Mucosa of descending colon (tissue), 3 donors: ENCODE measurements at regions not wholly inside any gene's neighbourhood (a gene's known extent, or its start where the extent isn't known, plus 50 kb on each side); places are given as distances from the start of the nearest gene placed in this dataset.
"Not testable (repeated sequence)": the region's sequence is repeated elsewhere in the genome, so short reads cannot be mapped to it uniquely, and the experiment has no call there.

Experiments used
- ATAC-seq: fragments of 200-7000 bp; cut with Tn5 transposase; one replicate; pipeline ENCODE4 v1.9.1; 2020; ENCODE audit warnings: mild to moderate bottlenecking, moderate library complexity
- DNase-seq, 3 donors: peaks; one replicate each; pipeline ENCODE4 v3.0.0-alpha.2; 2020
- H3K36me3 ChIP-seq: fragments of 200-600 bp; one replicate; pipeline ENCODE4 v1.8.0; 2021; ENCODE audit warnings: low read depth, mild to moderate bottlenecking
- H3K4me1 ChIP-seq: fragments of 200-600 bp; one replicate; pipeline ENCODE4 v1.8.0; 2021; ENCODE audit warnings: low read depth, mild to moderate bottlenecking
- H3K4me3 ChIP-seq: fragments of 200-600 bp; one replicate; pipeline ENCODE4 v1.8.0; 2021; ENCODE audit warnings: mild to moderate bottlenecking
- H3K9me3 ChIP-seq: fragments of 200-600 bp; one replicate; pipeline ENCODE4 v1.8.0; 2021; ENCODE audit warnings: mild to moderate bottlenecking
- CTCF ChIP-seq: fragments of 200-600 bp; IDR thresholded peaks from one replicate; pipeline ENCODE4 v1.8.0; 2022; ENCODE audit warnings: antibody characterized with exemption, mild to moderate bottlenecking
- intact Hi-C, 2 donors: fragments of 100-400 bp; cut with DNase I in 1 of 2; cut with micrococcal nuclease in 1 of 2; formaldehyde crosslinking; loops; one replicate each; pipeline versions ENCODE4 v1.11.0 to v1.11.1; 2022; cut with DNase I, micrococcal nuclease
- donor health status: DM: no; HTN: no; CAD: no; lungs with moderate emphysema.
- donor health status: DM: no; HTN: no; CAD: no.
- donor health status: DM: no; HTN: yes; CAD: no.

GRCh38 chr18:76610012-76610411 lies 115.0 kb upstream of the ZNF516 start:
- DNase-seq (no peak), ATAC-seq (no peak)
- Histone ChIP-seq H3K9me3 (no peaks in the 10 kb centered on the region), H3K36me3 (no peaks in the 10 kb centered on the region), H3K4me3 (no peak overlapping the region), H3K4me1 (no peaks in the 10 kb centered on the region)
- intact Hi-C loops, result no loop called here
- no peak for TF ChIP-seq CTCF

- Histone ChIP-seq H3K4me3 (no peak overlapping the region), H3K4me1 (no peaks in the 10 kb centered on the region), H3K9me3 (no peaks in the 10 kb centered on the region), H3K36me3 (no peaks in the 10 kb centered on the region)
- intact Hi-C loops, result no loop called here
- no peak for TF ChIP-seq CTCF
- ATAC-seq (no peak), DNase-seq (no peak)
These were observed 110.4 kb upstream of the ZNF516 start for GRCh38 chr18:76605341-76605929.

GRCh38 chr18:76604935-76605240 lies 109.8 kb upstream of the ZNF516 start:
- Histone ChIP-seq H3K4me1 (no peaks in the 10 kb centered on the region), H3K9me3 (no peaks in the 10 kb centered on the region), H3K4me3 (no peak overlapping the region), H3K36me3 (no peaks in the 10 kb centered on the region)
- ATAC-seq, result no peak
- TF ChIP-seq CTCF, result no peak
- no peak for DNase-seq
- intact Hi-C loops, result no loop called here

GRCh38 chr18:76604108-76604934 lies 109.3 kb upstream of the ZNF516 start:
- H3K4me1 ChIP-seq, result no peaks in the 10 kb centered on the region
- DNase-seq, result no peak
- no peaks in the 10 kb centered on the region for H3K36me3 ChIP-seq
- TF ChIP-seq CTCF, result no peak
- intact Hi-C loops, result no loop called here
- H3K9me3 ChIP-seq, result no peaks in the 10 kb centered on the region
- H3K4me3 ChIP-seq, result no peak overlapping the region
- no peak for ATAC-seq

GRCh38 chr18:76602191-76602590 lies 107.1 kb upstream of the ZNF516 start:
- Histone ChIP-seq H3K36me3 (no peaks in the 10 kb centered on the region), H3K4me1 (no peaks in the 10 kb centered on the region), H3K4me3 (no peak overlapping the region), H3K9me3 (no peaks in the 10 kb centered on the region)
- no peak for TF ChIP-seq CTCF
- no peak for ATAC-seq
- DNase-seq, result no peak
- intact Hi-C loops, result no loop called here

- H3K4me1 ChIP-seq, H3K9me3 ChIP-seq, H3K36me3 ChIP-seq, intact Hi-C loops, DNase-seq, ATAC-seq, H3K4me3 ChIP-seq: not testable (repeated sequence)
These were observed 105.0 kb upstream of the ZNF516 start for GRCh38 chr18:76600076-76600475.
